A673 (cell line): ENCODE measurements at regions not wholly inside any gene's neighbourhood (a gene's known extent, or its start where the extent isn't known, plus 50 kb on each side); places are given as distances from the start of the nearest gene placed in this dataset.

Source experiments
- BruUV-seq: library from RNA; stranded (reverse); fragments of 400-500 nt; replicated peaks from 2 replicates; lab custom pipeline; 2021; lab: Mats Ljungman, UMichigan
- CTCF ChIA-PET: fragments of 300-600 bp; sonication (Branson Sonifier 250); formaldehyde crosslinking; loops from one replicate; lab custom pipeline; 2022; ENCODE audit warnings: antibody characterized with exemption; lab: Charles Lee
- POLR2A ChIA-PET: fragments of 300-600 bp; sonication (Branson Sonifier 250); formaldehyde crosslinking; loops from one replicate; lab custom pipeline; 2022; ENCODE audit warnings: antibody characterized with exemption; ENCODE audit not compliant: low non-redundant PET; lab: Charles Lee
- DNase-seq: peaks from one replicate; pipeline ENCODE4 v3.0.0-alpha.2; 2015; ENCODE audit warnings: low spot score
- H3K27ac ChIP-seq: fragments of 200-600 bp; sonication (generic); 2 replicates; pipeline ENCODE4 v1.5.1; 2016; ENCODE audit warnings: mixed run types, low read depth, mild to moderate bottlenecking, mixed read lengths, antibody characterized with exemption, low read length; ENCODE audit not compliant: poor library complexity, severe bottlenecking
- H3K27me3 ChIP-seq: fragments of 200-600 bp; sonication (generic); replicated peaks from 2 replicates; pipeline ENCODE4 v1.6.1; 2017; ENCODE audit warnings: mixed run types, low read depth, mild to moderate bottlenecking, mixed read lengths, antibody characterized with exemption, low read length; ENCODE audit not compliant: insufficient read depth, poor library complexity
- H3K36me3 ChIP-seq: fragments of 200-600 bp; sonication (generic); 2 replicates; pipeline ENCODE4 v1.6.1; 2016; ENCODE audit warnings: mixed run types, mild to moderate bottlenecking, mixed read lengths, antibody characterized with exemption, low read length; ENCODE audit not compliant: insufficient read depth, poor library complexity, severe bottlenecking
- H3K4me1 ChIP-seq: fragments of 200-600 bp; sonication (generic); 2 replicates; pipeline ENCODE4 v1.6.1; 2017; ENCODE audit warnings: mixed run types, mild to moderate bottlenecking, mixed read lengths, antibody characterized with exemption, low read length; ENCODE audit not compliant: insufficient read depth, poor library complexity, severe bottlenecking
- H3K4me3 ChIP-seq: fragments of 200-600 bp; sonication (generic); 2 replicates; pipeline ENCODE4 v1.5.1; 2016; ENCODE audit warnings: low read depth, mixed run types, mild to moderate bottlenecking, mixed read lengths, low read length; ENCODE audit not compliant: poor library complexity, severe bottlenecking
- H3K9me3 ChIP-seq: fragments of 200-600 bp; sonication (generic); 2 replicates; pipeline ENCODE4 v1.6.1; 2016; ENCODE audit warnings: mixed run types, low read depth, mild to moderate bottlenecking, mixed read lengths, antibody characterized with exemption, low read length; ENCODE audit not compliant: poor library complexity, severe bottlenecking
- CTCF ChIP-seq: fragments of 300-800, 200-600 bp; sonication (generic); conservative IDR thresholded peaks from 2 replicates; pipeline ENCODE4 v1.5.1; 2017; ENCODE audit warnings: low read depth, mild to moderate bottlenecking, antibody characterized with exemption, low read length, moderate library complexity, mixed read lengths
- EZH2 ChIP-seq: fragments of 200-600 bp; sonication (generic); IDR thresholded peaks from 2 replicates; pipeline ENCODE4 v1.6.1; 2017; ENCODE audit warnings: borderline replicate concordance, low read depth, mild to moderate bottlenecking, mixed read lengths, antibody characterized with exemption, low read length; ENCODE audit not compliant: poor library complexity, severe bottlenecking
- intact Hi-C: fragments of 100-400 bp; cut with micrococcal nuclease; formaldehyde crosslinking; loops from one replicate; pipeline ENCODE4 v1.10.0; 2022; ENCODE audit not compliant: unreplicated experiment

GRCh38 chr3:78459796-78460195 is 1308.0 kb downstream of the ROBO1 start:
- no peaks in the 10 kb centered on the region for H3K36me3 ChIP-seq
- TF ChIP-seq CTCF, result no peak
- no peak for TF ChIP-seq EZH2
- H3K27ac ChIP-seq, result no peak overlapping the region
- DNase-seq, result no peak
- no peak overlapping the region for H3K4me3 ChIP-seq
- no TSS peak for BruUV-seq
- no peaks in the 10 kb centered on the region for H3K27me3 ChIP-seq
- intact Hi-C loops, result no loop called here
- ChIA-PET CTCF (no interaction called here), POLR2A (no interaction called here)
- no peaks in the 10 kb centered on the region for H3K9me3 ChIP-seq
- peaks cover 6% of the 10 kb centered on the region for H3K4me1 ChIP-seq

DNA sequence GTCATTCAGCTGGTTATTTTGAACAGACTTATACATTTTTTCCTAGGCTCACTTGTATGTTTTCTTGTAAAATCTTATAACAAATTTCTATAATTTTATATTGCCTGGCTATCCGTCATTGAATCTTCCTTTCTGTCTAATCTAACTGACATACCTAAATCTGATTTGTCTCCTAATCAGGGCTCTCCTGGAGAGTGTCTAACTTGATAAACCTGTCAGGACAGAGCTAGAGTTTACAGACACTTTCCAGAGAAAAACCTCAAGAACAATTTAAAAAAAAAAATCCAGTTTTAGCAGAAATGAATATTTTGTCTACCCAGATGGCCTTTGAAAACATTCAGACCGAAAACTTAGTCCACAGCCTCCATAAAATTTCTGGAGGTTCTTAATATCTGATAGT is 1305.8 kb downstream of the ROBO1 start:
- POLR2A ChIA-PET, result interaction anchor here (0.6 kb wide), 1 partner anchor 34 kb away, joined by 3 read pairs; no protein-coding TSS in a partner anchor
- Histone ChIP-seq H3K4me1 (no peaks in the 10 kb centered on the region), H3K9me3 (no peaks in the 10 kb centered on the region), H3K36me3 (no peaks in the 10 kb centered on the region), H3K27me3 (no peaks in the 10 kb centered on the region), H3K4me3 (no peak overlapping the region), H3K27ac (no peak overlapping the region)
- no TSS peak for BruUV-seq
- CTCF ChIA-PET, result no interaction called here
- intact Hi-C loops, result no loop called here
- no peak for DNase-seq
- no peak for TF ChIP-seq CTCF
- no peak for TF ChIP-seq EZH2

- H3K9me3 ChIP-seq, result peaks cover 12% of the 10 kb centered on the region
- no TSS peak for BruUV-seq
- TF ChIP-seq EZH2 (no peak), CTCF (no peak)
- ChIA-PET POLR2A (no interaction called here), CTCF (no interaction called here)
- H3K4me3 ChIP-seq, result no peak overlapping the region
- H3K4me1 ChIP-seq, result no peaks in the 10 kb centered on the region
- no peak overlapping the region for H3K27ac ChIP-seq
- intact Hi-C loops, result no loop called here
- DNase-seq, result no peak
- H3K27me3 ChIP-seq, result no peaks in the 10 kb centered on the region
- no peaks in the 10 kb centered on the region for H3K36me3 ChIP-seq
Measured at GRCh38 chr3:78476076-78476475, 1291.7 kb downstream of the ROBO1 start.
